K562 (cell line): ENCODE measurements at regions not wholly inside any gene's neighbourhood (a gene's known extent, or its start where the extent isn't known, plus 50 kb on each side); places are given as distances from the start of the nearest gene placed in this dataset.

Experiments
- ATAC-seq: fragments of 200-7000 bp; cut with Tn5 transposase; 3 replicates; pipeline ENCODE4 v1.9.1; 2020; ENCODE audit warnings: moderate library complexity
- BruUV-seq: library from RNA; stranded (reverse); fragments of 400-500 nt; replicated peaks from 2 replicates; lab custom pipeline; 2021; lab: Mats Ljungman, UMichigan
- CTCF ChIA-PET: fragments of 300-600 bp; formaldehyde crosslinking; extraction: SDS; loops from one replicate; lab custom pipeline; 2021; ENCODE audit warnings: low intra/inter-chr PET ratio; lab: Yijun Ruan, JAX
- POLR2A ChIA-PET: fragments of 300-600, 350-650 bp; sonication (Branson Sonifier 250); formaldehyde crosslinking; extraction: SDS; loops from one replicate; lab custom pipeline; 2021; ENCODE audit warnings: antibody characterized with exemption, inconsistent platforms; lab: Yijun Ruan, JAX
- DNase-seq, 4 experiments: peaks; one replicate each; pipeline versions ENCODE4 v3.0.0 to v3.0.0-alpha.2; 2011 to 2018; ENCODE audit warnings: low spot score in 3 of 4, mixed read lengths in 3 of 4; ENCODE audit errors: extremely low read depth in 1 of 4
- FAIRE-seq: peaks from 2 replicates; lab custom pipeline; 2011; peaks lifted over from hg19 to GRCh38; lab: Jason Lieb, UNC
- H2AFZ ChIP-seq: 2 replicates; pipeline ENCODE4 v1.6.0; 2011; ENCODE audit warnings: low read depth, low read length, control low read depth, inconsistent platforms
- H3K27ac ChIP-seq: fragments of 200-600 bp; 3 replicates; pipeline ENCODE4 v1.8.0; 2011; ENCODE audit warnings: low read depth, mild to moderate bottlenecking, control low read depth, inconsistent platforms, low read length, moderate library complexity, mixed read lengths; ENCODE audit errors: extremely low read depth
- H3K27me3 ChIP-seq, 2 experiments: fragments of 300-600 bp in 1 of 2; 2 replicates in 1 of 2; 3 replicates in 1 of 2; pipeline versions ENCODE4 v1.6.0 to v1.8.0; 2011; ENCODE audit warnings: inconsistent platforms in 2 of 2, low read length in 2 of 2, mild to moderate bottlenecking in 1 of 2, mixed read lengths in 1 of 2, moderate library complexity in 1 of 2; ENCODE audit not compliant: control insufficient read depth in 2 of 2, insufficient read depth in 2 of 2
- H3K36me3 ChIP-seq: fragments of 300-600 bp; 3 replicates; pipeline ENCODE4 v1.8.0; 2011; ENCODE audit warnings: mild to moderate bottlenecking, low read length, inconsistent platforms; ENCODE audit not compliant: control insufficient read depth, insufficient read depth
- H3K4me1 ChIP-seq, 2 experiments: fragments of 200-600 bp in 1 of 2; replicated peaks in 1 of 2; 2 replicates in 1 of 2; 3 replicates in 1 of 2; pipeline versions ENCODE4 v1.5.1 to v1.8.0; 2011; ENCODE audit warnings: inconsistent platforms in 2 of 2, low read length in 2 of 2, mild to moderate bottlenecking in 1 of 2, mixed read lengths in 1 of 2, moderate library complexity in 1 of 2; ENCODE audit not compliant: control insufficient read depth in 2 of 2, insufficient read depth in 2 of 2
- H3K4me2 ChIP-seq: 2 replicates; pipeline ENCODE4 v1.6.1; 2011; ENCODE audit warnings: low read length, control low read depth, inconsistent platforms, mixed read lengths; ENCODE audit not compliant: insufficient read depth
- H3K4me3 ChIP-seq: fragments of 200-600 bp; sonication (generic), shearing (Covaris generic); 2 replicates; pipeline ENCODE4 v1.5.1; 2016; ENCODE audit warnings: control low read depth, inconsistent platforms
- H3K79me2 ChIP-seq: fragments of 200-600 bp; 3 replicates; pipeline ENCODE4 v1.8.0; 2011; ENCODE audit warnings: low read length, inconsistent platforms; ENCODE audit not compliant: control insufficient read depth, insufficient read depth
- H3K9ac ChIP-seq, 2 experiments: 2 replicates each; pipeline versions ENCODE4 v1.6.0 to v1.6.1; 2011; ENCODE audit warnings: low read depth in 2 of 2, low read length in 2 of 2, control low read depth in 1 of 2, inconsistent platforms in 1 of 2, mild to moderate bottlenecking in 1 of 2, mixed read lengths in 1 of 2; ENCODE audit not compliant: insufficient read depth in 1 of 2
- H3K9me1 ChIP-seq: one replicate; pipeline ENCODE4 v1.6.0; 2011; ENCODE audit warnings: inconsistent platforms, mild to moderate bottlenecking, low read length, moderate library complexity; ENCODE audit not compliant: control insufficient read depth, insufficient read depth
- H3K9me3 ChIP-seq: replicated peaks from 2 replicates; pipeline ENCODE4 v1.5.1; 2011; ENCODE audit warnings: low read depth, low read length, inconsistent platforms; ENCODE audit not compliant: control insufficient read depth, insufficient read depth
- H4K20me1 ChIP-seq: replicated peaks from 2 replicates; pipeline ENCODE4 v1.6.1; 2011; ENCODE audit warnings: low read length, inconsistent platforms, mixed read lengths; ENCODE audit not compliant: control insufficient read depth, insufficient read depth
- CBX5 ChIP-seq: IDR thresholded peaks from 2 replicates; pipeline ENCODE4 v1.6.1; 2014; ENCODE audit warnings: low read depth, borderline replicate concordance
- RAD21 ChIP-seq, 2 experiments: fragments of 250-450 bp in 1 of 2; fragments of 450-650 bp in 1 of 2; sonication (Bioruptor Pico) in 1 of 2; formaldehyde crosslinking in 1 of 2; IDR thresholded peaks in 1 of 2; conservative IDR thresholded peaks in 1 of 2; 2 replicates each; pipeline versions ENCODE4 v1.4.0 to v1.8.0; 2020 to 2022; ENCODE audit warnings: mild to moderate bottlenecking in 2 of 2, moderate library complexity in 1 of 2
- RHOXF2B ChIP-seq: fragments of 250-450 bp; sonication (Bioruptor Pico); conservative IDR thresholded peaks from 2 replicates; pipeline ENCODE4 v1.5.1; 2021
- SPI1 ChIP-seq: IDR thresholded peaks from 2 replicates; pipeline ENCODE4 v1.6.1; 2011; ENCODE audit warnings: low read depth, low read length, control low read depth, borderline replicate concordance
- ZKSCAN8 ChIP-seq: fragments of 200-800 bp; sonication (Bioruptor generic); IDR thresholded peaks from 2 replicates; pipeline ENCODE4 v1.6.1; 2016; ENCODE audit warnings: missing genetic modification characterization, missing compliant biosample characterization
- ZNF384 ChIP-seq: IDR thresholded peaks from 2 replicates; pipeline ENCODE4 v1.6.1; 2012; ENCODE audit warnings: low read depth, low read length, improper control_type of control experiment
- WGBS: fragments of 100-300 bp; shearing (Covaris generic); methylation state at CpG from one replicate; pipeline ENCODE4 v1.1.6; 2016; ENCODE audit warnings: low coverage, mixed read lengths; ENCODE audit not compliant: insufficient coverage; ENCODE audit errors: missing lambda C conversion rate; 5-methylcytosine and 5-hydroxymethylcytosine counted together
- in situ Hi-C: fragments of 300-500 bp; cut with MboI; formaldehyde crosslinking; loops from 4 replicates; pipeline ENCODE4 v1.15.0; 2018; ENCODE audit warnings: inconsistent platforms, mixed read lengths
- intact Hi-C: fragments of 100-400 bp; cut with micrococcal nuclease; formaldehyde crosslinking; loops from 2 replicates; pipeline ENCODE4 v1.14.2; 2022
- TF ChIP-seq, protein P1 (sequence below), 2 experiments: IDR thresholded peaks; 2 replicates each; pipeline ENCODE4 v1.6.1; 2011; ENCODE audit warnings: borderline replicate concordance in 1 of 2, control low read depth in 1 of 2, low read depth in 1 of 2, low read length in 1 of 2, mild to moderate bottlenecking in 1 of 2, mixed read lengths in 1 of 2, moderate library complexity in 1 of 2; ENCODE audit not compliant: insufficient read depth in 1 of 2, insufficient read length in 1 of 2, poor library complexity in 1 of 2, severe bottlenecking in 1 of 2; ENCODE audit errors: extremely low read depth in 1 of 2
- TF ChIP-seq, protein P2 (sequence below): fragments of 450-650 bp; formaldehyde crosslinking; IDR thresholded peaks from 2 replicates; pipeline ENCODE4 v1.4.0; 2020; ENCODE audit warnings: mild to moderate bottlenecking, moderate library complexity
- TF ChIP-seq, protein P3 (sequence below): IDR thresholded peaks from 3 replicates; pipeline ENCODE4 v1.6.1; 2011; ENCODE audit warnings: borderline replicate concordance, mild to moderate bottlenecking, moderate library complexity; ENCODE audit not compliant: insufficient read length; ENCODE audit errors: extremely low read depth

DNA sequence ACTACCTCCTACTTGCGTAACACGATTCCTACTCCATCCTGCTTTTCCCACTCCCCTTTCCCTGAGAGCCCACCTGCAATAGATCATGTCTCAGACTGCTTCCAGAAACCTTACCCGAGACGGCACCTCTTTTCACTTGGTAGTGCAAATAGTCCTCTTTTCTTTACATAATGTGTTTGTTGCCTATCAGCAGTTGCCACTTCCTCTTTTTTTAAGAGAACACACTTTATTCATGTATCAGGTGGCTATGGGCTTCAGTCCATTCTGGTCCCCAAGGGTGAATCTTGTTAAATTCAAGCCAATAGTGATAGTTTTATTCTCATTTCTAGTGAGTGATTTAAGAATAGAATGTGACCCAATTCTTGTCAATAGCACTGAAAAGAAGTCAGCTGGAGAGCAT is 57.7 kb upstream of the FERMT1 start:
- H3K9me3 ChIP-seq = no peaks in the 10 kb centered on the region
- DNase-seq = no peak
- CTCF ChIA-PET = no interaction called here
- no TSS peak for BruUV-seq
- no peak overlapping the region for H3K27ac ChIP-seq
- H3K27me3 ChIP-seq = no peaks in the 10 kb centered on the region
- H3K79me2 ChIP-seq = no peaks in the 10 kb centered on the region
- 0% methylated on average over 4 of the region's 4 CpGs for WGBS
- H2AFZ ChIP-seq = no peak overlapping the region
- no peaks in the 10 kb centered on the region for H3K9me1 ChIP-seq
- H4K20me1 ChIP-seq = no peaks in the 10 kb centered on the region
- no peak overlapping the region for H3K4me2 ChIP-seq
- intact Hi-C loops = no loop called here
- H3K9ac ChIP-seq = no peak overlapping the region
- in situ Hi-C loops = no loop called here
- ATAC-seq = no peak
- FAIRE-seq = no peak
- TF ChIP-seq, protein P1, sequence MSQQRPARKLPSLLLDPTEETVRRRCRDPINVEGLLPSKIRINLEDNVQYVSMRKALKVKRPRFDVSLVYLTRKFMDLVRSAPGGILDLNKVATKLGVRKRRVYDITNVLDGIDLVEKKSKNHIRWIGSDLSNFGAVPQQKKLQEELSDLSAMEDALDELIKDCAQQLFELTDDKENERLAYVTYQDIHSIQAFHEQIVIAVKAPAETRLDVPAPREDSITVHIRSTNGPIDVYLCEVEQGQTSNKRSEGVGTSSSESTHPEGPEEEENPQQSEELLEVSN (IDR thresholded peaks at IDR 0.05; ENCODE audit: borderline replicate concordance in 1 of 2, extremely low read depth in 1 of 2, insufficient read depth in 1 of 2, insufficient read length in 1 of 2, low read depth in 1 of 2, low read length in 1 of 2, poor library complexity in 1 of 2, severe bottlenecking in 1 of 2) = no peak
- TF ChIP-seq SPI1 = peak; percentile 81
- TF ChIP-seq, all 486 proteins: peak for 1
- Histone ChIP-seq H3K4me3 (no peak overlapping the region), H3K36me3 (no peaks in the 10 kb centered on the region), H3K4me1 (no peaks in the 10 kb centered on the region)
- POLR2A ChIA-PET = no interaction called here

DNA sequence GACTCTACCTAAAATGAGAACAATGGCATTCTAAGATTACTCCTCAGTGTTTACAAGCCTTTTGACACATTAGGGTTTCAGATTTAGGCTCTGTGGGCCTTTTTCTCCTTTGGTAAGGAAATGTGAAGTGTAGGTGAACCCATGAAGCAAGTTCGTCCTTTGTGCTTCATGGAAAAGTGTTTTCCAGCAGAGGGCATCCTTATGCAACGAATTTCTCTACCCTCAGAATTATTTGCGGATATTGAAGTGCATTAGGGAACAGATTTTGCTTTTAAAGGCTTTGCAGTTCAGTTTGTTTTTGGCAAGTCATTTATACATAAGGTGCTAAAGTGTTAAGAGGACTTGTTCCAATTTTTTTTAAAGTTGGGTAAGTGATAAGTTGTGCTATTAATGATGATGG is 55.7 kb upstream of the FERMT1 start:
- WGBS = 0% methylated on average over 3 of the region's 3 CpGs
- Histone ChIP-seq H3K4me3 (no peak overlapping the region), H3K27ac (no peak overlapping the region), H3K79me2 (no peaks in the 10 kb centered on the region), H3K36me3 (no peaks in the 10 kb centered on the region), H3K9me3 (no peaks in the 10 kb centered on the region), H3K9ac (no peak overlapping the region), H3K4me2 (no peak overlapping the region), H2AFZ (no peak overlapping the region), H3K27me3 (no peaks in the 10 kb centered on the region), H3K4me1 (no peaks in the 10 kb centered on the region), H3K9me1 (no peaks in the 10 kb centered on the region), H4K20me1 (no peaks in the 10 kb centered on the region)
- in situ Hi-C loops (no loop called here), intact Hi-C loops (no loop called here)
- ATAC-seq = no peak
- no peak for FAIRE-seq
- POLR2A ChIA-PET = no interaction called here
- BruUV-seq = no TSS peak
- CTCF ChIA-PET = no interaction called here
- peak in 1 of 4 experiments; percentile 3 for DNase-seq
- TF ChIP-seq, protein P2, sequence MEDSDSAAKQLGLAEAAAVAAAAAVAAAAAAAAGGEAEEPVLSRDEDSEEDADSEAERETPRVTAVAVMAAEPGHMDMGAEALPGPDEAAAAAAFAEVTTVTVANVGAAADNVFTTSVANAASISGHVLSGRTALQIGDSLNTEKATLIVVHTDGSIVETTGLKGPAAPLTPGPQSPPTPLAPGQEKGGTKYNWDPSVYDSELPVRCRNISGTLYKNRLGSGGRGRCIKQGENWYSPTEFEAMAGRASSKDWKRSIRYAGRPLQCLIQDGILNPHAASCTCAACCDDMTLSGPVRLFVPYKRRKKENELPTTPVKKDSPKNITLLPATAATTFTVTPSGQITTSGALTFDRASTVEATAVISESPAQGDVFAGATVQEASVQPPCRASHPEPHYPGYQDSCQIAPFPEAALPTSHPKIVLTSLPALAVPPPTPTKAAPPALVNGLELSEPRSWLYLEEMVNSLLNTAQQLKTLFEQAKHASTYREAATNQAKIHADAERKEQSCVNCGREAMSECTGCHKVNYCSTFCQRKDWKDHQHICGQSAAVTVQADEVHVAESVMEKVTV (CRISPR knock-in tag) = peak; percentile 27; the same call in 1 of the 2 replicates
- TF ChIP-seq CBX5 (no peak), ZKSCAN8 (CRISPR knock-in tag) (no peak), RAD21 (CRISPR knock-in tag; conservative IDR thresholded peaks at IDR 0.05 in 1 of 2, IDR thresholded peaks at IDR 0.05 in 1 of 2) (peak; percentile 54 to 68), ZNF384 (no peak), RHOXF2B (CRISPR knock-in tag) (no peak)
- TF ChIP-seq, protein P3, sequence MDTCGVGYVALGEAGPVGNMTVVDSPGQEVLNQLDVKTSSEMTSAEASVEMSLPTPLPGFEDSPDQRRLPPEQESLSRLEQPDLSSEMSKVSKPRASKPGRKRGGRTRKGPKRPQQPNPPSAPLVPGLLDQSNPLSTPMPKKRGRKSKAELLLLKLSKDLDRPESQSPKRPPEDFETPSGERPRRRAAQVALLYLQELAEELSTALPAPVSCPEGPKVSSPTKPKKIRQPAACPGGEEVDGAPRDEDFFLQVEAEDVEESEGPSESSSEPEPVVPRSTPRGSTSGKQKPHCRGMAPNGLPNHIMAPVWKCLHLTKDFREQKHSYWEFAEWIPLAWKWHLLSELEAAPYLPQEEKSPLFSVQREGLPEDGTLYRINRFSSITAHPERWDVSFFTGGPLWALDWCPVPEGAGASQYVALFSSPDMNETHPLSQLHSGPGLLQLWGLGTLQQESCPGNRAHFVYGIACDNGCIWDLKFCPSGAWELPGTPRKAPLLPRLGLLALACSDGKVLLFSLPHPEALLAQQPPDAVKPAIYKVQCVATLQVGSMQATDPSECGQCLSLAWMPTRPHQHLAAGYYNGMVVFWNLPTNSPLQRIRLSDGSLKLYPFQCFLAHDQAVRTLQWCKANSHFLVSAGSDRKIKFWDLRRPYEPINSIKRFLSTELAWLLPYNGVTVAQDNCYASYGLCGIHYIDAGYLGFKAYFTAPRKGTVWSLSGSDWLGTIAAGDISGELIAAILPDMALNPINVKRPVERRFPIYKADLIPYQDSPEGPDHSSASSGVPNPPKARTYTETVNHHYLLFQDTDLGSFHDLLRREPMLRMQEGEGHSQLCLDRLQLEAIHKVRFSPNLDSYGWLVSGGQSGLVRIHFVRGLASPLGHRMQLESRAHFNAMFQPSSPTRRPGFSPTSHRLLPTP = no peak
